GM23248 (cell line): ENCODE measurements at regions not wholly inside any gene's neighbourhood (a gene's known extent, or its start where the extent isn't known, plus 50 kb on each side); places are given as distances from the start of the nearest gene placed in this dataset.

Experiments used
- DNase-seq: peaks from one replicate; pipeline ENCODE4 v3.0.0-alpha.2; 2015
- H2AFZ ChIP-seq: fragments of 200-600 bp; sonication (generic); 2 replicates; pipeline ENCODE4 v1.6.1; 2016; ENCODE audit warnings: antibody characterized with exemption
- H3F3A ChIP-seq: fragments of 200-600 bp; sonication (generic); 2 replicates; pipeline ENCODE4 v1.6.1; 2016; ENCODE audit warnings: mild to moderate bottlenecking, antibody characterized with exemption, mixed run types; ENCODE audit not compliant: insufficient read depth
- H3K27ac ChIP-seq: fragments of 200-600 bp; sonication (generic); 2 replicates; pipeline ENCODE4 v1.5.1; 2016; ENCODE audit warnings: mild to moderate bottlenecking
- H3K27me3 ChIP-seq: fragments of 200-600 bp; sonication (generic); replicated peaks from 2 replicates; pipeline ENCODE4 v1.6.1; 2016; ENCODE audit warnings: mild to moderate bottlenecking; ENCODE audit not compliant: insufficient read depth
- H3K36me3 ChIP-seq: fragments of 200-600 bp; sonication (generic); 2 replicates; pipeline ENCODE4 v1.6.1; 2016; ENCODE audit warnings: low read depth, mild to moderate bottlenecking
- H3K4me1 ChIP-seq: fragments of 200-600 bp; sonication (generic); 2 replicates; pipeline ENCODE4 v1.6.1; 2016; ENCODE audit warnings: mild to moderate bottlenecking; ENCODE audit not compliant: insufficient read depth
- H3K4me2 ChIP-seq: fragments of 200-600 bp; sonication (generic); one replicate; pipeline ENCODE4 v1.6.1; 2016; ENCODE audit warnings: mild to moderate bottlenecking; ENCODE audit not compliant: unreplicated experiment
- H3K4me3 ChIP-seq: fragments of 200-600 bp; sonication (generic); 2 replicates; pipeline ENCODE4 v1.5.1; 2016; ENCODE audit warnings: mild to moderate bottlenecking
- H3K79me2 ChIP-seq: fragments of 200-600 bp; sonication (generic); 2 replicates; pipeline ENCODE4 v1.6.1; 2016; ENCODE audit warnings: mild to moderate bottlenecking; ENCODE audit not compliant: insufficient read depth
- H3K9ac ChIP-seq: fragments of 200-600 bp; sonication (generic); 2 replicates; pipeline ENCODE4 v1.6.1; 2016; ENCODE audit warnings: mild to moderate bottlenecking
- H3K9me2 ChIP-seq: fragments of 200-600 bp; sonication (generic); 2 replicates; pipeline ENCODE4 v1.6.1; 2016; ENCODE audit warnings: mixed run types, mild to moderate bottlenecking, moderate library complexity; ENCODE audit not compliant: insufficient read depth
- H3K9me3 ChIP-seq: fragments of 200-600 bp; sonication (generic); one replicate; pipeline ENCODE4 v1.6.1; 2017; ENCODE audit warnings: low read depth
- H4K20me1 ChIP-seq: fragments of 200-600 bp; sonication (generic); 2 replicates; pipeline ENCODE4 v1.6.0; 2016; ENCODE audit not compliant: insufficient read depth
- EZH2 ChIP-seq: fragments of 200-600 bp; sonication (generic); IDR thresholded peaks from 2 replicates; pipeline ENCODE4 v1.6.1; 2018; ENCODE audit warnings: antibody characterized with exemption, mild to moderate bottlenecking; ENCODE audit not compliant: insufficient read depth, poor library complexity, severe bottlenecking
- EZH2phosphoT487 ChIP-seq: fragments of 200-600 bp; sonication (generic); IDR thresholded peaks from 2 replicates; pipeline ENCODE4 v1.6.1; 2018; ENCODE audit warnings: antibody characterized with exemption, moderate library complexity, mild to moderate bottlenecking, low read depth; ENCODE audit not compliant: insufficient read depth
- WGBS, 2 experiments: methylation state at CpG; one replicate each; pipeline ENCODE4 v1.1.6; 2015 to 2017; ENCODE audit warnings: low lambda C conversion rate in 2 of 2, low coverage in 1 of 2; ENCODE audit errors: missing lambda C conversion rate in 2 of 2; 5-methylcytosine and 5-hydroxymethylcytosine counted together
- in situ Hi-C: fragments of 300-500 bp; cut with MboI; formaldehyde crosslinking; loops from 2 replicates; pipeline ENCODE4 v1.15.0; 2020

DNA sequence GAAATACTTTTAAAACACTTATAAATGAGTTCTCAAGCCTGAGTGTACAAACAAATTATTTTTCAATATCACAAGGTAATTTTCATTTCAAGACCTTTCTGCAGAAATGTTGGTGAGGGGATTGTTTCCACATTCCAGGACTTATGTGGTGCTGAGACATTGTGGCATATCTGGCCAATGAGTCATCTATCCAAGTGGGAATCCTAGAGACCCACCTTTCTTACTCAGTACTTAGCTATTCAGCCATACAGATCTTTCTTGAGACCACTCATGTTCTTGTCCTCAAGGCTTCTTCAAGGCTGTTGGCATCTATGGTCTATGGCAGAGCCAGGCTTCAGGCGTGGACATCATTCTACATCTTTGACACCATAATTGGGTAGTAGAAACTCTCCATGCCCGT, 225.4 kb downstream of the DKK1 start:
- Histone ChIP-seq H4K20me1 (no peaks in the 10 kb centered on the region), H3K4me1 (peaks cover 47% of the 10 kb centered on the region), H3K4me2 (peak overlapping the region; percentile 11), H3K27me3 (no peaks in the 10 kb centered on the region), H3K36me3 (no peaks in the 10 kb centered on the region; the same call in 1 of the 2 replicates), H3K9me3 (no peaks in the 10 kb centered on the region), H3F3A (peaks cover 34% of the 10 kb centered on the region), H3K9ac (no peak overlapping the region), H3K27ac (peak overlapping the region; percentile 32; the same call in 1 of the 2 replicates), H3K79me2 (no peaks in the 10 kb centered on the region), H2AFZ (no peak overlapping the region), H3K4me3 (no peak overlapping the region), H3K9me2 (no peaks in the 10 kb centered on the region)
- TF ChIP-seq EZH2, result no peak
- no peak for TF ChIP-seq EZH2phosphoT487
- DNase-seq, result peak; percentile 31
- 87 to 100% methylated on average over 2 of the region's 2 CpGs for WGBS, 2 experiments
- in situ Hi-C loops, result no loop called here

DNA sequence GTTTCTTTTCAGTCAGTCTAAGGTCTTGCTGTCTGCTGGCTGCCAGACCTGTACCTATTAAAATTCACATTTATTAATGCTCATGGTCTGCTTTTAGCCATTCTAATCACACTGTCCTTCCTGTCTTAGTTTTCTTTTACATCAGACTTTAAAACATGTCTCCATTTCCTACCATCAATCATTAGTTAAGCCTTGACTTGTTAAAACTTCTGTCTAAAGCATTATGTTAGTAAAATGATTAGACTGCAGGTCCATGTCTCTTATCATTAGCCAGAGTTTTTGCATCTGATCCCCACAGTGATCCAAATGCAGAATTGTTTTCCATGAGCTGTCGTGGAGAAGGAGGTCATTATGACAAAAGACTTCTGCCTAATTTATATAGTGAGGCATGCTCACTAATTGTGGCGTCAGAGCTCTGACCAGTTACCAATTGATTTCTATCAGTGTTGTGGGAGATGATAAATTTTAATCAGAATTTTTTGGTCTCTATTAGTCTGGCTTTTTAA, 226.5 kb downstream of the DKK1 start:
- Histone ChIP-seq H2AFZ (no peak overlapping the region), H3K9me3 (no peaks in the 10 kb centered on the region), H3K9me2 (no peaks in the 10 kb centered on the region), H3K9ac (no peak overlapping the region), H3K27me3 (no peaks in the 10 kb centered on the region), H4K20me1 (no peaks in the 10 kb centered on the region), H3K36me3 (no peaks in the 10 kb centered on the region), H3K4me3 (no peak overlapping the region), H3K4me2 (peak overlapping the region; percentile 19), H3F3A (peaks cover 34% of the 10 kb centered on the region), H3K79me2 (no peaks in the 10 kb centered on the region), H3K27ac (peak overlapping the region; percentile 32), H3K4me1 (peaks cover 47% of the 10 kb centered on the region)
- peak; percentile 42 for DNase-seq
- in situ Hi-C loops, result no loop called here
- 1 to 9% methylated on average over 2 of the region's 2 CpGs for WGBS, 2 experiments
- TF ChIP-seq EZH2phosphoT487, result no peak
- TF ChIP-seq EZH2, result no peak

DNA sequence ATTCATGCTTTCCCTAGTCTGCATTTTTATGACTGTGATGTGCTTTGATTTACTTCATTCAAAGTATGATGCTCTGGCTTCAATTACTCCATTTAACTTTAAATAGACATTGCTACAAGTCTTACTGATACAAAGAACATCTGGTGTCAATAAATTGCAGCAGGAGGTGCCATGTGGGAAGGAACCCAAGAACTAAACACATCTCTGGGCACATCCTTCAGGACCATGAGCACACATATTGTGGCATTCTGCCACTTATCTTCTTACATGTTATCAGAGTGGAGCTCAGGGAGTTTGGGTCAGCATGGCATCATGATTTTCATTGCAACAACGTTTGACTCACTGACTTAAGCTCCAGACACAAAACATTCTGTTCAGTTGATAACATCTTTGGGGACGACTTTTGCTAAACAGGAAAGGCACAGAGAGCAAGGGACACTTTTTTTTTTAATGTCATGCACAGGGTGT, 227.0 kb downstream of the DKK1 start:
- Histone ChIP-seq H3K9me2 (no peaks in the 10 kb centered on the region), H4K20me1 (no peaks in the 10 kb centered on the region), H3K27ac (peak overlapping the region; percentile 32), H3F3A (peaks cover 34% of the 10 kb centered on the region), H3K4me2 (peak overlapping the region; percentile 19), H3K4me1 (peaks cover 47% of the 10 kb centered on the region), H3K4me3 (no peak overlapping the region), H3K36me3 (no peaks in the 10 kb centered on the region), H2AFZ (peak overlapping the region; percentile 70; the same call in 1 of the 2 replicates), H3K9me3 (no peaks in the 10 kb centered on the region), H3K79me2 (no peaks in the 10 kb centered on the region), H3K27me3 (no peaks in the 10 kb centered on the region), H3K9ac (no peak overlapping the region)
- peak; percentile 79 for DNase-seq
- TF ChIP-seq EZH2phosphoT487 (no peak), EZH2 (no peak)
- WGBS, 2 experiments, result 0% methylated on average over 2 of the region's 2 CpGs
- in situ Hi-C loops, result no loop called here

DNA sequence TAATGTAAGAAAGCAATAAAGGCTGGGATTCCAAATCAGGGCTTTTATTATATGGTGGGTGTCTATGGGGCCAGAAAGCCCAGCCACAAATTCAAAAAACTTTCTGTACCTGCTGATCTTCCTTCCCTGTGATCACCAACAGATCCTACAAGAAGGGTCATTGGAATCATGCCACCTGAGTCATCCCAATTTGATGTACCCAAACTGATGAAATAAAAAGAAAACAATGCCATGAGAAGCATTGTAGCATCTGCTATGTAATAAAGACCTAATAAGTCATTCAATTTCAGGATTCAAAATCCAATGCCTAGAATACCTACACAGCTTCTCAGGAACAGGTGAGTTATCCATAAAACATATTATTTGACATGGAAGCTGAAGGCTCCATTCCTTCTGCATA, 228.8 kb downstream of the DKK1 start:
- Histone ChIP-seq H2AFZ (no peak overlapping the region), H3K9ac (no peak overlapping the region), H3K4me1 (peaks cover 47% of the 10 kb centered on the region), H3K27ac (no peak overlapping the region; the same call in 1 of the 2 replicates), H3K4me3 (no peak overlapping the region), H3K79me2 (no peaks in the 10 kb centered on the region), H3K27me3 (no peaks in the 10 kb centered on the region), H4K20me1 (no peaks in the 10 kb centered on the region), H3K4me2 (no peak overlapping the region), H3K9me3 (no peaks in the 10 kb centered on the region), H3K9me2 (no peaks in the 10 kb centered on the region), H3K36me3 (no peaks in the 10 kb centered on the region), H3F3A (peaks cover 34% of the 10 kb centered on the region)
- DNase-seq, result peak; percentile 46
- in situ Hi-C loops, result no loop called here
- no peak for TF ChIP-seq EZH2
- no peak for TF ChIP-seq EZH2phosphoT487

DNA sequence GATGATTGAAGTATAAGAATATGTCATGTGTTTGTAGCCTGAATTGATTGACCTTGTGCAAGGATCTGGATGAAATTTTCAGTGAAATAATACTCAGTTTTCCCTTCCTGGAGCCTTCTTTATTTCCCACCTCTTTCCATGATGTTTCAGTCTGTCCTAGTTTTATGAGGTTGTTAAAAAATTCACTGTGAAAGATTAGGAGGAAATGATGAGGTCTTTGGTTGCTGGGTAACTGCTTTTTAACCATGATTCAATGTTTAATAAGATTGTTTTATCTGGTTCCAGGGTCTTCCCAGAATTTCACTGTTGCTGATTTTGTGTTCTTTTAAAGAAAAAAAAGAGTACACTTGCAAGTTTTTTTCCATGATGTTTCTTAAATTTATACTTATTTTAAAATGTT, 221.5 kb downstream of the MBL2 start:
- Histone ChIP-seq H3K9me2 (no peaks in the 10 kb centered on the region), H3K36me3 (no peaks in the 10 kb centered on the region), H3K9me3 (no peaks in the 10 kb centered on the region), H2AFZ (peak overlapping the region; percentile 41), H3F3A (no peaks in the 10 kb centered on the region), H3K79me2 (no peaks in the 10 kb centered on the region), H3K4me2 (no peak overlapping the region), H3K4me1 (no peaks in the 10 kb centered on the region), H3K27me3 (no peaks in the 10 kb centered on the region), H4K20me1 (no peaks in the 10 kb centered on the region), H3K27ac (no peak overlapping the region), H3K9ac (no peak overlapping the region), H3K4me3 (no peak overlapping the region)
- no peak for DNase-seq
- TF ChIP-seq EZH2, result no peak
- TF ChIP-seq EZH2phosphoT487, result no peak
- in situ Hi-C loops, result no loop called here
